Transverse colon (tissue), 4 donors: ENCODE measurements at regions not wholly inside any gene's neighbourhood (a gene's known extent, or its start where the extent isn't known, plus 50 kb on each side); places are given as distances from the start of the nearest gene placed in this dataset.

Experiments used
- CTCF ChIP-seq, 5 experiments: fragments of 200-600 bp in 3 of 5; fragments of 450-650 bp in 2 of 5; sonication (generic) in 3 of 5; IDR thresholded peaks; 1 replicate in 2 of 5; 2 replicates in 3 of 5; pipeline ENCODE4 v1.5.1; 2016 to 2017; ENCODE audit warnings: antibody characterized with exemption in 5 of 5, inconsistent platforms in 3 of 5, mild to moderate bottlenecking in 2 of 5, moderate library complexity in 1 of 5
- POLR2A ChIP-seq: fragments of 450-650 bp; IDR thresholded peaks from one replicate; pipeline ENCODE4 v1.6.1; 2016; ENCODE audit warnings: antibody characterized with exemption, mild to moderate bottlenecking, moderate library complexity
- POLR2AphosphoS5 ChIP-seq, 3 donors: sonication (generic); formaldehyde crosslinking; IDR thresholded peaks; one replicate each; pipeline ENCODE4 v1.6.1; 2016; ENCODE audit warnings: antibody characterized with exemption in 3 of 3

GRCh38 chr15:87118846-87119245, 1039.2 kb downstream of the AGBL1 start:
- TF ChIP-seq POLR2A (no peak), CTCF (IDR thresholded peaks at IDR 0.05) (no peak), POLR2AphosphoS5 (IDR thresholded peaks at IDR 0.05) (no peak)
